Daoy (cell line): ENCODE measurements at regions not wholly inside any gene's neighbourhood (a gene's known extent, or its start where the extent isn't known, plus 50 kb on each side); places are given as distances from the start of the nearest gene placed in this dataset.

Experiments used
- DNase-seq: peaks from one replicate; pipeline ENCODE4 v3.0.0-alpha.2; 2015; ENCODE audit warnings: low read depth

DNA sequence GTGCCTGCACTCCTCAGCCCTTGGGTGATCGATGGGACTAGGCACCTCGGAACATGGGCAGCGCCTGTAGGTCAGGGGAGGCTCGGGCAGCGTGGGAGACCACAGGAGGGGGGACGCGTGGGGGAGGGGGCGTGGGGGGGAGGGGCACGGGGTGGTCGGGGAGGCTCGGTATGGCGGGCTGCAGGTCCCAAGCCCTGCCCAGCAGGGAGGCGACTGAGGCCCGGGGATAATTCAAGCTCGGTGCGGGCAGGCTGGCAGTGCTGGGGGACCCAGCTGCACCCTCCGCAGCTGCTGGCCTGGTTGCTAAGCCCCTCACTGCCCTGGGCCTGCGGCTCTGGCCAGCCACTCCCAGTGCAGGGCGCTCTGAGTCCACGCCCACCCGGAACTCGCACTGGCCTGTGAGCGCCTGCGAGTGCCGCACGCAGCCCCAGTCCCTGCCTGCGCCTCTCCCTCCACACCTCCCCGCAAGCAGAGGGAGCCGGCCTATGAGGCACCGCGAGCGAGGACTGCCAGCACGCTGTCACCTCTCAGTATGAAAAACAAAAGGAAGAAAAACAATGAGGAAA lies 1698.3 kb upstream of the RAG2 start:
- DNase-seq, result no peak

DNA sequence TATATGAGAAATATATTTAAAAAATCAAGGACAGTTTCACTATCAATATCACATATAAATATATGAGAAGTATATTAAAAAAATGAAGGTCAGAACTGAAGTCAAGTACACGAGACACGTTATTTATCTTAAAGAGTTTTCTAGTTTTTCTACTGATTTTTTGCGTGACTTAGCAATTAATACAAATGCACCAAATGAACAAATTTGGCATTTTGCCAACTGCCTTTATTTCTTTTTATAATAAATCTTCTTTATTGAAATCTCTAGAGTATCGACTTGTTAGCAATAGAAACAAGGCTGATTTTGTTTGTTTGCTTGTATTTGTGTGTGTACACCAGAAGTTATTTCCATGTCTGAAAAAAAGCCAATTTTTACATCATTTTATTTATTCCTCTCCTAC lies 1684.7 kb upstream of the RAG2 start:
- DNase-seq, result no peak

DNA sequence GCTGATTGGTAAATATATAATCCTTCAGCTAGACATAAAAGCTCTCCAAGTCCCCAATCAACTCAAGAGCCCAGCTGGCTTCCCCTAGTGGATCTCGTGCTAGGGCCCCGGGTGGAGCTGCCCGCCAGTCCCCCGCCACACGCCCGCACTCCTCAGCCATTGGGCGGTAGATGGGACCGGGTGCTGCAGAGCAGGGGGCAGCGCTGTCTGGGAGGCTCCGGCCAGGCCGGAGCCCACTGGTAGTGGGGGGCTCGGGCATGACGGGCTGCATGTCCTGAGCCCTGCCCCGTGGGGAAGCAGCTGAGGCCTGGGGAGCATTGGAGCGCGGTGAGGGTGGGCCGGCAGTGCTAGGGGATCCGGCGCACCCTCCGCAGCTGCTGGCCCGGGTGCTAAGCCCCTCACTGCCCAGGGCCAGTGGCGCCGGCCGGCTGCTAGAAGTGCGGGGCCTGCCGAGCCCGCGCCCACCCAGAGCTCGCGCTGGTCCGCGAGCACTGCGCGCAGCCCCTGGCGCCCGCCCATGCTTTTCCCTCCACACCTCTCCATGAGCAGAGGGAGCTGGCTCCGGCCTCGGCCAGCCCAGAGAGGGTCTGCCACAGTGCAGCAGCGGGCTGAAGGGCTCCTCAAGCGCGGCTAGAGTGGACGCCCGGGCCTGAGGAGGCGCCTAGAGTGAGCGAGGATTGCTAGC lies 1680.6 kb upstream of the RAG2 start:
- DNase-seq, result no peak

DNA sequence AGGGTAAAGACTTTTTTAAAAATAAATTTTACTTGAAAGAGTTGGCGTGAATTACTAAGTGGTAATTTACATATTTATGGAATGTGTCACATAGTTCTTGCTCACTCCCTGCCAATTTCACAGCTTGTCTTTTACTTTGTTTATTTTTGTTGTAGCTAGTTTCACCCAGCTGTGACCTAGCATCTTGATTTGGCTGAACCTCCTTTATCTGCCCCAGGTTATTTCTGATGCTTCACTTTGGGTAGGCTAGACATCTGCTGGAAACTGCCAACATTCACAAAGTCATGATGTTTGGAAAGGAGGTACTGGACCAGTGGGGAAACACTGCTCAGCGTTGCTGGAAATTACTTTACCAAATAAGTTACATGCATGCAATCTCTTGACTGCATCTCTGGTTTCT lies 1676.0 kb upstream of the RAG2 start:
- DNase-seq, result no peak

DNA sequence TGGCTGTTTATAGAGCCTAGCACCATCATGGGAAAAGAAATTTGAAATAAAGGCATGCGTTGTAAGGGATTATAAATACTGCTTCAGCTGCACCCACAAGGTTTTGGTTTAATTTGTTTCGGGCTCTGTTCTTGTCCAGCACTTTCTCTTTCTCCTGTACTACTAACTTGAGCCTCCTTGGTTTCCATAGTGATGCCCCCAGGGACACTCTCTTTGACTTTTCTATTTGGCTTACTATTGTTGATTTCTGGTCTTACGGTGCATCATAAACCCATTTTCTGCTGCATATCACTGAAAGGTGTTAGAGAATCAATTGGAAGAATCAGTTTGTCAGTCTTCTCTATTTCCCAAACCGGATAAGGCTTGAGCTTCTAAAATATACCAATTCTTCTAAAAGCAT lies 1674.3 kb upstream of the RAG2 start:
- DNase-seq, result no peak

DNA sequence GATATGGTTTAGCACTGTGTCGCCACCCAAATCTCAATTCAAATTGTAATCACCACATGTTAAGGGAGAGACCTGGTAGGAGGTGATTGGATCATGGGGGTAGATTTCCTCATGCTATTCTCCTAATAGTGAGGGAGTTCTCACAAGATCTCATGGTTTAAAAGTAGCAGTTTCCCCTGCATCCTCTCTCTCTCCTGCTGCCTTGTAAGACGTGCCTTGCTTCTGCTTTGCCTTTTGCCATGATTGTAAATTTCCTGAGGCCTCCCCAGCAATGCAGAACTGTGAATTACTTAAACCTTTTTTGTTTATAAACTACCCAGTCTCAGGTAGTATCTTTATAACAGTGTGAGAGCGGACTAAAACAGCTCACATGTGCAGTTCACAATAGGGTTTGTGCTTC lies 1668.7 kb upstream of the RAG2 start:
- DNase-seq, result no peak

DNA sequence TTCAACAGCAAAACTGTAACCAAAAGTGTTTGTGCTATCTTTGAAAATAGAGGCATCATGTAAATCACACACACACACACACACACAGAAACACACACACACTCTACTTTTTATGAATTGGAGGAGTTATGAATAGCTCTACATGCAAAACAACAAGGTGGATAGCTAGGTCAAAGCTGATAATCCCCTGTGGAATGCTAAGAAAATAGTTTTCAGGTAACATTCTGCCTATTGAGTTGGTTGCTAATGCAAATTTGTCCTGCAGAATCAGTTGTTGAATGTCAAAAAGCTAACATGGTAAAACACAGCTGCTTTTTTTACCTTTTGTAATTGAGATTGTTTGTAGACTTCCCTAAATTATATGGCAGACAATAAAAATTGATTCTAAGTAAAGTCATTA lies 1658.4 kb upstream of the RAG2 start:
- DNase-seq, result no peak

DNA sequence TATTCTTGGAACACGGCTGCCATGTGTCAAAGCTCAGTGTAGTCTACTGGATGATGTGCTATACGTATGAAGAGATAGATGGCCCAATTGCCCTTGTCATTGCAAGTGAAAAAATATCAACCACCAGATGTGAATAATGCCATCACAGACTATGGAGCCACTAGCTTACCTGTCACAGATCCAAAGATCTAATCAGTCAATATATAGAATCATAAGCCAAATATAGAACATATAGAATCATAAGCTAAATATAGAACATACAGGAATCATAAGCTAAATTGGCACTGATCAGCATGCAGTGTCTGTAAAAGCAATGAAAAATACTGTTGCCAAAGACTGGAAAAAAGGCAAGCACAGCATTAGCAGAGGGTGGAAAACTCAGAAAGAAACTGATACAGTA lies 1656.9 kb upstream of the RAG2 start:
- no peak for DNase-seq

DNA sequence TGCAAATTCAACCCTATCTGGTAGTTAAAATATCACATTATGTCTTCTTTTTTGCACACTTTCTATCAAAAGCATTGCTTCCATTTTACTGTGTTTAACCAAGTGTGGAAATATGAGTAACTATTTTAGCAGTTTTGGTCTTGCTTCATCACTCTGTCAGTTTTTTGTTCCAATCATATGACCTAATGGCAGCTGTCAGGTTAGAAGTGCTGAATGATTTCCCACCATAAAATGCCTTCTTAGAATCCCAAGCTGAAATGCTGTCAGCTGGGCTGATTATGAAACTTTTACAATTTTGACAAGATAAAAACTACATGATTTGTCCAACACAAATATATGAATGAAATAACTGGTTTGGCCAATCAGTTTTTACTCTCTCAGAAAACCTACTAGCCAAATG lies 1654.6 kb upstream of the RAG2 start:
- no peak for DNase-seq

DNA sequence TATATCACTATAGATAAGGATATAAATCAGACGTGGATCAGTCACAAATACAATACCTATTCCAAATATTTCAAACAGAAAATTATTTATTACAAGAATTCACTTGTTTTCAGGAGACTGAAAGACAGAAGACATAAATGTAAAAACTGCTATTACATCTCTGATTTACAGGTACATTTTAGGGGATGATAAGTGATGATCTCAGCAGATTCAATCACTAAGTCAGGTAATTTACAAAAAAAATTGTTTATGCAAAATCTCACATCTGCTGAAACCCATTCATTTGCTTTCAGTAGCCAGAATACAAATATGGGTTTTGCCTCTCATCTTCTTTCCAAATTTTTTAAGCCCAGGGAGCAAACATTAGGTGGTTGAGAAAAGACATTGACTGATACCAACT lies 1648.4 kb upstream of the RAG2 start:
- no peak for DNase-seq

DNA sequence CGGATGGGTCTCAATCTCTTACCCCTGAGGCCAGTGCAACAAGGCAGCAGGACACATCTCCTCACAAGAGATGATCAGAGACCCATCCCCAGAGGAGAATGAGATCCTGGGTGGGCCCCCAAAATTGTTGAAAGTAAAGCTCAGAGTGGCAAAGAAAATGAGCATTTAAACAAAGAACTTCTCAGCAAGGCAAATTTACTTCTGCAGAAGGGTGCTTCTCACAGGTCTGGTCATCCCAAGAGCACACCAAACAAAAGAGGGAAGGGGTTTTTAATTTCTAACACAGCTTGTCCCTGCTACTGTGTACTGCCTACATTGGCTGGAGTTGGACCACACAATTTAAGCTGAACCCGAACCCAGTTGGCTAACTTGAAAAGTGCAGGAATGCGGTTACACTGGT lies 1628.6 kb upstream of the RAG2 start:
- DNase-seq, result no peak

DNA sequence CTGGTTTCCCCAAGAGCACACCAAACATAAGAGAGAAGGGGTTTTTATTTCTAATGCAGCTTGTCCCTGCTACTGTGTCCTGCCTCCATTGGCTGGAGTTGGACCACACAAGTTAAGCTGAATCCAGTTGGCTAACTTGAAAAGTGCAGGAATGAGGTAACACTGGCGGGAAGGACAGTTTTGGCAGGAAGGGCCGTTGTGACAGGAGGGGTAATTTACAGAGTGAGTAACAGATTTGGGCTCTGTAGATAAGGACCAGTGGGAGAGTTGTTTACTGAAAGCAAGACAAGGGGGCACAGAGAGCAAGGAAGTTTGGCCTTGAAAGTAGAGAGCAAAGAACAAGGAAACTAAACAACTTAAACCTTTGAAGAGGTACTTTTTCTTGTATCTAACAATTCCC lies 1623.3 kb upstream of the RAG2 start:
- no peak for DNase-seq

DNA sequence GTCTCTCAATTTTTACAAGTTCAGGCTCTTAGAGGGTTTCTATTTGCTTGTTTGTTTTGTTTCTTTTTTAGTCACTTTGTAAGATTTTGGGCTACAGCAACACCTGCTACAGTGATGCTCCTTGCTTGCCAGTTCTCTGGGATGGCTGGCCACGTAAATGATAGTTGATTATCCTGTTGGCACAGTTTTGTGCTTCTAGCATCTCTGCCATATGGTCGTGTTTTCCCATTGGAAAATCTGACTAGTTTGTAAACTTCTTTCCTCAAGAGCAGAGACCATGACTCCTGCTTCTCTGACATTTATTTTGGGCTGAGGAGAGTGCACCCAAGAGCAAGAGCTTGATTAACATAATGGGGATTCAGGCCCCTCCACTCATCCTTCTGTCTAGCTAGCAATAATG lies 1621.6 kb upstream of the RAG2 start:
- DNase-seq, result no peak

DNA sequence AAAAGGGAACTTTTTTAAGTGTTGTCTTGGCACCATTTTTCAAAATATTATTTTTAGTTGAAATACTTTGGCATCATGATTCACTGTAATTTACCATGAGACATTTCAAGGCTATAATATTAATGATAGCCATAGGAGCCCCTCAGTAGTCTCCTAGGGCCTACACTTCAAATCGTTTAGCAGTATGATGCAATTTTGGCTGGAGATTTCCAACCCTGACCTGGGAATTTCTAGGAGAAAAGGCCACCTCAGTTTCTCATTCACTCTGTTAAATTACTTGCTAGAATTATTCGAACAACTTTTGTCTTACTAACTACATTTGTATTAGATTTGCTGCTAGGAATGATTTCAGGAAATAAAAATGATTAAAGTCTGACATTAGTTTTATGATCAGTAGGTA lies 1610.9 kb upstream of the RAG2 start:
- DNase-seq, result no peak

DNA sequence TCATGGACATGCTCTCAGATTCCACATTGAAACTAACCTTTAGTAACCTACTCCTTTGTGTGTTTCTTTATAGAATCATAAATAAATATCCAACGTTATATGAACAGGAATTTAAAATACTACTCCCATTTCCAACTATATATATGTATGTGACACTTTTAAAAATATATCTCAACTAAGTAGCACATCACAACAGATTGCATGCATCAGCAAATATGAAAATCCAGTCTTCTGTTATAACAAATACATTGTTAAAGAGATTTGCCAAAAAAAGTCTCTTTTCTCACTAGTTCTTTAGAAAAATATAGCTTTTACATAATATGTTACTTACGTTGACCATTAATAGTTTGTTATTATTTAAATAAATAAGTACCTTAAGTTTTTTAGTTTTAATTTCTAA lies 1608.6 kb upstream of the RAG2 start:
- no peak for DNase-seq

DNA sequence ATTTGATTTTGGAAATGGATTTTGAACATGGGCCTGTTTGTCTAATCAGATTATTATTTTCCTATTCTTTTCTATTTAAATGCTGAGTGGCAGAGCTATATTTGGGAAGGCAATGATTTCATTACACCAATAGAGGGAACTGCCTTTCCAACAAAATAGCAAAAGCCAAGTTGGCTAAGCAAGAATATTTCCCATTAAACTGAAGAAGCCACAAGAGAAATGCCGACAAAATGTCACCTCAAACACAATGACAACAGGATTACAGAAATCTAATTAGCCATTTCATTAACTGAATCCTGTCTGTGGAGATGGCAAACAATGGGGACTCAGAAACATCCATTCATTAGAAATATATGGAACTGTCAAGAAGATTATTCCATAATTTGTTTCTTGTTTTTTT lies 1593.1 kb upstream of the RAG2 start:
- DNase-seq, result no peak

DNA sequence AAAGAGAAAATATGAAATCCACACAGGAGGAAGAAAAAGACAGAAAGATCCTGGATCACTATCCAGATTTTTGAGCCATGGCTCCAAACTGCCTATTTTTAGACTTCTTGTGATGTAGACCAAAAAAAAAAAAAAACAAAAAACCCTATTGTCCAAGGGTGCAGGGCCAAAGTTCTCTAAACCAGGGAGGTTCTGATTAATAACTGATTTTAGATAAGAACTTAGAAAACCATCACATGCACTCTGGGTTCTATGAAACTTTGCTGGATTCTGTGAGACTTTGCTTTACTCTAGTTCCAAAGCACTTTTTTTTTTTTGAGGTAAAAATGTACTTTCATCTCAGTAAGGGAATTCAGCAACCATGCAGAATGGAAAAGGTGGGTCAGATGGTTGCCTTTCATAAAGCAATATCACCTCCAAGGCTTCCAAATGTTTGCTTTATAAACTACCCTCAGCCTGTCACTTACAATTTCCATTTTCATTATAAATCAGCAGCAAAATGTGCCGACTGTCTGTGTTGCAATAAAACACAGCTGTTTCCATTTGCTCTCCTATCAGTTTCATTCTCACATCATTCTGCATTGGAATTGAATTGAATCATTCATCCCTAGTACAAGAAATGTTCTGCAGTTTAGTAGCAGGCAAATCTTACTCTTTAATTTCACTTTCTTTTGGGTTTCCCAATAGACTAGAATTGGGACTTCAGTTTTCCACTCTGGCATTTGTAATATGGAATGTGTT lies 1584.3 kb upstream of the RAG2 start:
- no peak for DNase-seq

DNA sequence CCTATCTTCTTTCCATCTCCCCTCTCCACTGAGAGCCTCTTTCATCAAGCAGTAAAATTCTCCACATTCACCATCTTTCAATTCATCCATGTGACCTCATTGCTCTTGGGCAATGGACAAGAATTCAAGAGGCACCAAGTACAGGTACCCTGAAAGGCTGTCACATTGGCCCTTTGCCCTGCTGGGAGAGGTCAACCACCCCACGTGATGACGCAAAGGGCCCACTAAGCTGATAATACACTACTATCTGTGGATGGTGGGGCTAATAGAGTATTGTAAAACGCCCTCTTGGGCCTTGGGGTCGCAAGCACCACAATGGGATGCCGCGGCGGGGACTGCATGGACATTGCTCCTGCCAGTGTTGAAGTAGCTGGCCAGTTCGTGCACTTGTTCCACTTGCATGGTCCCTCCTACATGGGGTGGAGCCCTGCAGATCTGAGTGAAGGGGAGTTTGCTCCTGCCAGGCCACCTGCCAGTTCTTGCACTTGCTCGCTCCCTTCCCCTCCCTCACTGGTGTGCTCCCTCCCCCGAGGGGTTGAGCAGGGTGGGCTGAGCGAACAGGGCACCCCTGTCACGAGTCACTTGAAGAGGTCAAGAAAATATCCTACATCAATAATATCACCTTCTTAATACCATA lies 1578.8 kb upstream of the RAG2 start:
- no peak for DNase-seq

DNA sequence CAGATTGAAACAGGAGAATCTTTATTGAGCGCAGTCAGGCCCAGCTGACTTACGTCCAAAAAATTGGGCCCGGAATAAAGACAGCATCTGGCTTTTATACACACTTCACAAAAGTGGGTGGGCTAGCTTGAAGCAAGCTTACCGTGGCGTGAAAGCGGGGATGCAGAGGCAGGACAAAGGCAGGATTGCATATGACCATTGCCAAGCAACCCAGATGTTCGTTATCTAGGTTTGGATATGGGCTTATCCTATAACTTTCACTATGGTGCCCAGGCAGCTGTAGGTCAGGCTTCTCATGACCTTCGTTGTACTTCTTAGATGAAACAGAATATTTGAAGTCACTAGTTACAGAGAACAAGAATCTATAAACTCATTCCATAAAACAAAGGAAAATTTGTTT lies 1575.6 kb upstream of the RAG2 start:
- no peak for DNase-seq

DNA sequence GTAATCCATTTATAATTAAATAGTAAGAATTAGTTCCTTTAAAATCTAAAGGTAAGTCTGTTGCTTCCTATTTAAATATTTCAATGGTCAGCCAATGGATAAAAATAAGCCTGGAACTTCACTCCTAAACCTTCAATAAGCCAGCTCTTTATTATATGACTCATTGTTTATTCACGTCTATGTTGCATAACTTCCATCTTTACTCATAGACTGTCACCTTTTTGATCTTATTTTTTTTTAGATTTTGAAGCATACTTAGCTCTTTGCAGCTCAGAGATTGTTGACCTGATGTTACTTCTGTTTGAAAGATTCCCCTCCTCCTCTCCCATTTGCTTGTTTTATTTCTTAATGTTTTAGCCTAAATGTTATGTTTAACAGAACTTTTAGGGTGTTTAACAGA lies 1571.2 kb upstream of the RAG2 start:
- no peak for DNase-seq

DNA sequence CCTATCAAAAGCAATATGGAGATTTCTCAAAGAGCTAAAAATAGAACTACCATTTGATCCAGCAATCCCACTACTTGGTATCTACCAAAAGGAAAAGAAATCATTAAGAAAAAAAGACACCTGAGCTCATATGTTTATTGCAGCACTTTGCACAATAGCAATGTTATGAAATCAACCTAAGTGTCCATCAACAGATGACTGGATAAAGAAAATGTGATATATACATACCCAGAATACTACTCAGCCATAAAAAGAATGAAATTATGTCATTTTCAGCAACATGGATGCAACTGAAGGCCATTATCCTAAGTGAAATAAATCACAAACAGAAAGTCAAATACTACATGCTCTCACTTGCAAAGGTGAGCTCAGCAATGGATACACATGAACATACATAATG lies 1565.5 kb upstream of the RAG2 start:
- DNase-seq, result no peak

DNA sequence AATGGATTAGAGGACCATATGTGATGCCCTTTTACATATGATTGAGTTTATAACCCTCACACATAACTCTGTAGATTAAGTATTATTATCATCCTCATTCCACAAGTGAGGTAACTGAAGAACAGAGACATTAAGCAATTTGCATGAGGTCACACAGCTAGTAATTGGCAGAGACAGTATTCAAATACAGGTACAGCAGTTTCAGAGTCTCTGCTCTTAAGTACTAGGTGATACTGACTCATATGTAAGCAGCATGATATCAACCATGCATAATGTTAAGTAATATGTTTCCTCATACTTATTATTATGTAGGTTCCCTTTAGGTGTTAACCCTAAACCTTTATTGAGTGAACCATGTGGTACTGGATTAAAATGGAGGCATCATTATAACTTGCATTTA lies 1562.4 kb upstream of the RAG2 start:
- no peak for DNase-seq

DNA sequence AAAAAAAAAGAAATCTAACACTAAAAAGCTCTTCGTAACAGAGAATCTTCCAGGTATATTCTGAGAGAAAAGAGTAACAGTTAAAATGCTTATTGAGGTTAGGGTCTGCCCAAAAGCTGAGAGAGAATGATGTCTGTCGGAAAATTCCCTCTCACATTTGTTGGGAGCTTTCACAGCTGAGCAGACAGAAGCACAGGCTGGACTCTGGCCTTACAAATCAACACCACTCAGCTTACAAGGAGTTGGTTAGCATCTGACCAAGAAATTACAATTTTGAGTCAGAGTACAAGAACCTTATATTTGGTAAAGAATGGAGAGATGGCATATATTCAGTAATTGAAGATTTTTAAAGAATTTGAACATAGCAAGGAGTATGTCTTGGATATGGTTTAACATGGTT lies 1561.0 kb upstream of the RAG2 start:
- DNase-seq, result no peak
